Upper lobe of right lung (tissue), 1 donor: ENCODE measurements at regions not wholly inside any gene's neighbourhood (a gene's known extent, or its start where the extent isn't known, plus 50 kb on each side); places are given as distances from the start of the nearest gene placed in this dataset.

Source experiments
- ATAC-seq: fragments of 200-7000 bp; cut with Tn5 transposase; one replicate; pipeline ENCODE4 v1.9.1; 2020; ENCODE audit warnings: mild to moderate bottlenecking, moderate library complexity
- DNase-seq: peaks from one replicate; pipeline ENCODE4 v3.0.0-alpha.2; 2020
- H3K27ac ChIP-seq: fragments of 200-600 bp; one replicate; pipeline ENCODE4 v1.8.0; 2022
- H3K27me3 ChIP-seq: fragments of 200-600 bp; one replicate; pipeline ENCODE4 v1.8.0; 2022; ENCODE audit warnings: mild to moderate bottlenecking
- H3K36me3 ChIP-seq: fragments of 200-600 bp; one replicate; pipeline ENCODE4 v1.8.0; 2022
- H3K4me1 ChIP-seq: fragments of 200-600 bp; one replicate; pipeline ENCODE4 v1.8.0; 2022
- H3K4me3 ChIP-seq: fragments of 200-600 bp; one replicate; pipeline ENCODE4 v1.8.0; 2022; ENCODE audit warnings: mild to moderate bottlenecking
- H3K9me3 ChIP-seq: fragments of 200-600 bp; one replicate; pipeline ENCODE4 v1.8.0; 2022
- CTCF ChIP-seq: fragments of 200-600 bp; IDR thresholded peaks from one replicate; pipeline ENCODE4 v1.8.0; 2022; ENCODE audit warnings: antibody characterized with exemption
- intact Hi-C: fragments of 100-400 bp; cut with DNase I; formaldehyde crosslinking; loops from one replicate; pipeline ENCODE4 v1.11.0; 2022
- donor health status: DM: no; HTN: yes; CAD: no; lungs with severe emphysema.

DNA sequence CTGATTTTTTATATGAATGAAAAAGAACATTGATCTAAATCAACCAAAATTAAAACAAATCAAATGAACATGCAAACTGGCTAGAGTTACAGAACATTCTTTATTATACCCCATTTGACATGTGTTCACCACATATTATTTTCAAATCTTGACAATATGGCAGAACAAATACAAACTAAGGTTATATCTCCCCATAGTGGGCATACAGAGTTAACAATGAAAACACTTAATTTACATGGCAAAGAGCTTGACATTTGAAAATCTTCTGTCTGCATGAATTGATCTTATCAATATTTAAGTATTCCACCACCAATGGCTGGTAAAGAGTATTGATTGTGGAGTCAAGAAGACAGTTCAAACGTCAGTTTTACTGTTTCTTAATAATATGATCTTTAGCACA is 197.9 kb upstream of the ANO3 start:
- intact Hi-C loops: no loop called here
- TF ChIP-seq CTCF: no peak
- Histone ChIP-seq H3K27me3 (no peaks in the 10 kb centered on the region), H3K4me1 (no peaks in the 10 kb centered on the region), H3K4me3 (no peak overlapping the region), H3K27ac (no peak overlapping the region), H3K36me3 (no peaks in the 10 kb centered on the region), H3K9me3 (no peaks in the 10 kb centered on the region)
- ATAC-seq (no peak), DNase-seq (no peak)

DNA sequence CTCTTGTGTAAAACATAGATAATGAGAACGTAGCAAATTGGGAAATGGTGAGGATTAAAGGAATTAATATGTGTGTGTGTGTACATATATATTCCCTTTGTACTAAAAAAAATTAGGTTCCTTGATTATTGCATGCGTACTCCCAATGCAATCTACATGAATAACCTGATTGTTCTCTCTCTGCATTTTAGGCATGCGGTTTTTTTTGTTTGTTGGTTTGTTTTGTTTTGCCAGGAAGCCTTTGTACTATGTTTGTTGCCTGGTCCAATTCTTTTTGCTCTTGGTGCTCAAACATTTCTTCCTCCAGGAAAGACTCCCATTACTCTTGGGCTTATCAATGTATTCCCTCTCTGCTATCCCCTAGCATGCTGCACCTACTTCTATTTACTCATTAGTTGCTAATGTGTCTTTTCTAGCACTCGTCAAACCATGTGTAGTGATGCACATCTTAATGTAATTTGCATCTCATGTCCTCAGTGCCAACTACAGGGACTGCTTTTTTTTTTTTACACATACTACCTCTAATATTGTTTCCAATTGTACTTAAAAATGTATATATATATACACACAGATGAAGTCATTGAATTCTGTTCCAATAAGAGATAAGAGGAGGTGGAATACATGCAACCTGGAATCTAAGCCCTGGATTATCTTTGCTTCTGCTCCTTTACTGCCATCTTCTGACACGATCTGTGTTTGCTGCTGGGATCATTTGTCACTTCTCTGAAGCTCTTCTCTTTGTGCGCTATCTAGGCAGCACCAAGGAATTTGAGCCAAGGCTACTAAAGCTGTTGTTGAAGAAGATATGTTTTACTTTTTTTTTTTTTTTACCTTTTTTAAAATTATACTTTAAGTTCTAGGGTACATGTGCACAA is 197.2 kb upstream of the ANO3 start:
- Histone ChIP-seq H3K4me1 (no peaks in the 10 kb centered on the region), H3K27me3 (no peaks in the 10 kb centered on the region), H3K9me3 (no peaks in the 10 kb centered on the region), H3K36me3 (no peaks in the 10 kb centered on the region), H3K4me3 (no peak overlapping the region), H3K27ac (no peak overlapping the region)
- no peak for TF ChIP-seq CTCF
- DNase-seq (no peak), ATAC-seq (no peak)
- intact Hi-C loops: no loop called here

- Histone ChIP-seq H3K36me3 (no peaks in the 10 kb centered on the region), H3K27me3 (no peaks in the 10 kb centered on the region), H3K4me3 (no peak overlapping the region), H3K4me1 (no peaks in the 10 kb centered on the region), H3K27ac (no peak overlapping the region), H3K9me3 (no peaks in the 10 kb centered on the region)
- TF ChIP-seq CTCF: no peak
- no peak for DNase-seq
- intact Hi-C loops: no loop called here
- no peak for ATAC-seq
These were observed 194.3 kb upstream of the ANO3 start for GRCh38 chr11:26137651-26138050.

DNA sequence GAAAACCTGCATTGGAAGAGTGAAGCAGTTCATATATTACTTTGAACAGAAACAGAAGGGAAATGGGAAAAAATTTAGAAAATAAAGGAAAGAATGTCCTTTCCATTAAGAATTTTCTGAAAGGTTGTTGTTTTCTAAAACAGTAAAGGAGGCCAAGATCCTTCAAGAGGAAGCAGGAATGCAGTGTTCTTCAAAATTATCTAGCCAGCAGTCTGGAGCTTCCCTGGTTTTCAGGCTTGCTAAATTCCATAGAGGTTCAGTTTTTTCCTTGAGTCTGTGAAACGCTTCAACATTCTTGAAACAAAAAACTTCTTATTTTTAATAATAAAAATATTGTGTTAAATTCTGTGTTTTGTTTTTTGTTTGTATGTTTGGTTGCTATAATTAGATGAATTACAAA is 189.0 kb upstream of the ANO3 start:
- no peaks in the 10 kb centered on the region for H3K36me3 ChIP-seq
- no peaks in the 10 kb centered on the region for H3K4me1 ChIP-seq
- H3K4me3 ChIP-seq: no peak overlapping the region
- DNase-seq (no peak), ATAC-seq (no peak)
- H3K27me3 ChIP-seq: no peaks in the 10 kb centered on the region
- H3K9me3 ChIP-seq: no peaks in the 10 kb centered on the region
- H3K27ac ChIP-seq: no peak overlapping the region
- TF ChIP-seq CTCF: no peak
- intact Hi-C loops: no loop called here

GRCh38 chr11:26143566-26144290 is 188.2 kb upstream of the ANO3 start:
- Histone ChIP-seq H3K4me1 (no peaks in the 10 kb centered on the region), H3K9me3 (no peaks in the 10 kb centered on the region), H3K4me3 (no peak overlapping the region), H3K36me3 (no peaks in the 10 kb centered on the region), H3K27ac (no peak overlapping the region), H3K27me3 (no peaks in the 10 kb centered on the region)
- no peak for ATAC-seq
- TF ChIP-seq CTCF: no peak
- intact Hi-C loops: no loop called here
- DNase-seq: no peak
